Endothelial cell of umbilical vein (primary cell): ENCODE measurements at regions not wholly inside any gene's neighbourhood (a gene's known extent, or its start where the extent isn't known, plus 50 kb on each side); places are given as distances from the start of the nearest gene placed in this dataset.

Experiments used
- BruUV-seq: library from RNA; stranded (reverse); fragments of 400-500 nt; replicated peaks from 2 replicates; lab custom pipeline; 2021; lab: Mats Ljungman, UMichigan
- CTCF ChIA-PET: fragments of 300-600, 350-600 bp; sonication (Branson Sonifier 250); formaldehyde crosslinking; loops from one replicate; lab custom pipeline; 2021; ENCODE audit warnings: antibody characterized with exemption, inconsistent platforms; lab: Charles Lee
- POLR2A ChIA-PET: fragments of 300-600, 350-600 bp; sonication (Branson Sonifier 250); formaldehyde crosslinking; loops from one replicate; lab custom pipeline; 2021; ENCODE audit warnings: antibody characterized with exemption, inconsistent platforms; lab: Charles Lee
- DNase-seq: peaks from one replicate; pipeline ENCODE4 v3.0.0-alpha.2; 2011; ENCODE audit warnings: low read depth, low spot score
- FAIRE-seq: peaks from 2 replicates; lab custom pipeline; 2011; peaks lifted over from hg19 to GRCh38; lab: Jason Lieb, UNC
- H2AFZ ChIP-seq: 2 replicates; pipeline ENCODE4 v1.6.0; 2012; ENCODE audit warnings: low read depth, low read length, control low read depth, inconsistent platforms
- H3K27ac ChIP-seq: 2 replicates; pipeline ENCODE4 v1.5.1; 2011; ENCODE audit warnings: low read depth, mild to moderate bottlenecking, control low read depth, low read length, moderate library complexity; ENCODE audit not compliant: insufficient read depth
- H3K27me3 ChIP-seq, 2 experiments: 2 replicates each; pipeline versions ENCODE4 v1.6.0 to v1.6.1; 2011; ENCODE audit warnings: low read length in 2 of 2, mixed read lengths in 1 of 2; ENCODE audit not compliant: control insufficient read depth in 2 of 2, insufficient read depth in 2 of 2
- H3K36me3 ChIP-seq, 2 experiments: 2 replicates in 1 of 2; 3 replicates in 1 of 2; pipeline ENCODE4 v1.5.1; 2011; ENCODE audit warnings: low read length in 2 of 2, mild to moderate bottlenecking in 1 of 2, moderate library complexity in 1 of 2; ENCODE audit not compliant: control insufficient read depth in 2 of 2, insufficient read depth in 2 of 2; ENCODE audit errors: extremely low read depth in 1 of 2
- H3K4me1 ChIP-seq: 3 replicates; pipeline ENCODE4 v1.5.1; 2011; ENCODE audit warnings: mild to moderate bottlenecking, low read length; ENCODE audit not compliant: control insufficient read depth, insufficient read depth; ENCODE audit errors: extremely low read depth
- H3K4me2 ChIP-seq: 2 replicates; pipeline ENCODE4 v1.6.1; 2011; ENCODE audit warnings: low read length, control low read depth, mixed read lengths; ENCODE audit not compliant: insufficient read depth
- H3K4me3 ChIP-seq, 3 experiments: fragments of 200-600 bp in 1 of 3; sonication (generic), shearing (Covaris generic) in 1 of 3; replicated peaks in 1 of 3; 2 replicates each; pipeline ENCODE4 v1.5.1; 2011 to 2016; ENCODE audit warnings: control low read depth in 3 of 3, low read length in 3 of 3, mild to moderate bottlenecking in 2 of 3, inconsistent platforms in 1 of 3, low read depth in 1 of 3, moderate library complexity in 1 of 3; ENCODE audit not compliant: insufficient read depth in 1 of 3
- H3K79me2 ChIP-seq: 2 replicates; pipeline ENCODE4 v1.6.0; 2012; ENCODE audit warnings: low read length, inconsistent platforms; ENCODE audit not compliant: control insufficient read depth, insufficient read depth
- H3K9ac ChIP-seq: replicated peaks from 2 replicates; pipeline ENCODE3; 2011; ENCODE audit warnings: low read length, control low read depth; ENCODE audit not compliant: insufficient read depth; ENCODE audit errors: extremely low read depth
- H3K9me1 ChIP-seq: replicated peaks from 3 replicates; pipeline ENCODE4 v1.6.0; 2011; ENCODE audit warnings: mild to moderate bottlenecking, low read length; ENCODE audit not compliant: control insufficient read depth, insufficient read depth; ENCODE audit errors: extremely low read depth
- H3K9me3 ChIP-seq: replicated peaks from 2 replicates; pipeline ENCODE4 v1.5.1; 2012; ENCODE audit warnings: low read length, inconsistent platforms; ENCODE audit not compliant: control insufficient read depth, insufficient read depth
- H4K20me1 ChIP-seq: replicated peaks from 2 replicates; pipeline ENCODE3; 2011; ENCODE audit warnings: mild to moderate bottlenecking, low read length; ENCODE audit not compliant: control insufficient read depth, insufficient read depth; ENCODE audit errors: extremely low read depth
- CTCF ChIP-seq, 2 donors: IDR thresholded peaks; 1 replicate in 1 of 2; 2 replicates in 1 of 2; pipeline ENCODE4 v1.5.1; 2011; ENCODE audit warnings: low read length in 2 of 2, mild to moderate bottlenecking in 2 of 2, moderate library complexity in 2 of 2, control low read depth in 1 of 2, inconsistent platforms in 1 of 2, low read depth in 1 of 2; ENCODE audit not compliant: insufficient read depth in 1 of 2; ENCODE audit errors: extremely low read depth in 1 of 2
- EZH2 ChIP-seq: IDR thresholded peaks from 2 replicates; pipeline ENCODE4 v1.6.1; 2012; ENCODE audit warnings: borderline replicate concordance, low read depth, mild to moderate bottlenecking, moderate library complexity, low read length, inconsistent platforms; ENCODE audit not compliant: severe bottlenecking
- FOS ChIP-seq: IDR thresholded peaks from 2 replicates; pipeline ENCODE4 v1.6.1; 2011; ENCODE audit warnings: mild to moderate bottlenecking, low read length, moderate library complexity, borderline replicate concordance; ENCODE audit not compliant: insufficient read depth
- GATA2 ChIP-seq: IDR thresholded peaks from 2 replicates; pipeline ENCODE4 v1.7.0; 2011; ENCODE audit warnings: low read depth, mild to moderate bottlenecking, moderate library complexity, mixed read lengths, low read length; ENCODE audit not compliant: insufficient read length, insufficient read depth
- JUN ChIP-seq: IDR thresholded peaks from 2 replicates; pipeline ENCODE4 v1.6.1; 2011; ENCODE audit warnings: borderline replicate concordance, low read depth; ENCODE audit not compliant: insufficient read length, insufficient read depth
- MAX ChIP-seq: IDR thresholded peaks from 2 replicates; pipeline ENCODE4 v1.6.1; 2011; ENCODE audit not compliant: insufficient read depth, insufficient read length
- MYC ChIP-seq: IDR thresholded peaks from one replicate; pipeline ENCODE4 v1.6.1; 2011; ENCODE audit warnings: mild to moderate bottlenecking, low read depth, low read length
- POLR2A ChIP-seq: IDR thresholded peaks from 2 replicates; pipeline ENCODE4 v1.6.1; 2012; ENCODE audit warnings: low read depth, mild to moderate bottlenecking, control low read depth, low read length
- POLR2AphosphoS5 ChIP-seq: IDR thresholded peaks from 2 replicates; pipeline ENCODE4 v1.6.1; 2012; ENCODE audit warnings: low read depth, mild to moderate bottlenecking, control low read depth, low read length, moderate library complexity; ENCODE audit not compliant: insufficient read depth
- dilution Hi-C: fragments of 300-500 bp; cut with MboI; formaldehyde crosslinking; loops from one replicate; pipeline ENCODE4 v1.15.0; 2019; ENCODE audit warnings: low sequenced_read_pairs; ENCODE audit not compliant: extremely low pct_ligation_motif_present
- intact Hi-C: fragments of 100-400 bp; cut with micrococcal nuclease; formaldehyde crosslinking; loops from one replicate; pipeline ENCODE4 v1.10.0; 2022

GRCh38 chr1:97980530-97980929 is 59.7 kb upstream of the DPYD start:
- CTCF ChIA-PET = no interaction called here
- no TSS peak for BruUV-seq

More at GRCh38 chr1:97980530-97980929, 59.7 kb upstream of the DPYD start:
- DNase-seq (no peak), FAIRE-seq (no peak)
- no peak for TF ChIP-seq FOS
- TF ChIP-seq POLR2AphosphoS5 = no peak
- TF ChIP-seq GATA2 = no peak
- TF ChIP-seq MAX = no peak
- no peak for TF ChIP-seq MYC
- TF ChIP-seq JUN = no peak
- no peak for TF ChIP-seq CTCF (IDR thresholded peaks at IDR 0.05; ENCODE audit: extremely low read depth in 1 of 2, insufficient read depth in 1 of 2, low read depth in 1 of 2, low read length in 2 of 2)
- no peak for TF ChIP-seq EZH2
- TF ChIP-seq POLR2A = no peak
- Histone ChIP-seq H3K4me2 (no peak overlapping the region), H3K4me1 (peaks cover 2% of the 10 kb centered on the region), H3K27ac (no peak overlapping the region), H3K36me3 (no peaks in the 10 kb centered on the region), H2AFZ (no peak overlapping the region), H3K9me1 (no peaks in the 10 kb centered on the region), H3K27me3 (no peaks in the 10 kb centered on the region), H3K9ac (no peak overlapping the region), H3K4me3 (no peak overlapping the region), H3K79me2 (no peaks in the 10 kb centered on the region), H4K20me1 (no peaks in the 10 kb centered on the region), H3K9me3 (no peaks in the 10 kb centered on the region)
- POLR2A ChIA-PET = no interaction called here
- intact Hi-C loops (no loop called here), dilution Hi-C loops (no loop called here)
